ENCODE measurements at regions not wholly inside any gene's neighbourhood (a gene's known extent, or its start where the extent isn't known, plus 50 kb on each side); places are given as distances from the start of the nearest gene placed in this dataset.

- DNase-seq: no peak
Measured at GRCh38 chr13:74329962-74330361, 195.8 kb upstream of the KLF12 start.

DNA sequence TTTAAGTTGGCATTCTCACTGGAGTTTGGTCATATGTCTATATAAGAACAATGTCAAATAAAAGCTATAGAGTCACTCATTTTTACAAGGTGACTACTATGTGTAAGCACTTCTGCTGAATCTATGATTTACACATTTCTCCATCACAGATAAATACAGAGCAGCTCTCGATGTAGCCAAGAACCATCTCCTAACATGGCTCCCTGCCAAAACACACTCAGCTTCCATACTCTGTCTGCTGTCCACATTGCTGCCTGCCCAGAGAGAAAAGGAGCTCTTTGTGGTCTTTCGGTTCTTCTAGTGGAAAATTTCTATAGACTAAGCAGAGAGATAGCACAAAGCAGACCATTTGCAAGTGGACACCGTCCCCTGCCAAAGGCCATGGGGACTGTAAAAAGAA lies 190.9 kb upstream of the KLF12 start:
- no peak for DNase-seq

GRCh38 chr13:74324338-74324737 lies 190.1 kb upstream of the KLF12 start:
- no peak for DNase-seq

GRCh38 chr13:74322562-74322961 lies 188.4 kb upstream of the KLF12 start:
- DNase-seq: no peak

DNA sequence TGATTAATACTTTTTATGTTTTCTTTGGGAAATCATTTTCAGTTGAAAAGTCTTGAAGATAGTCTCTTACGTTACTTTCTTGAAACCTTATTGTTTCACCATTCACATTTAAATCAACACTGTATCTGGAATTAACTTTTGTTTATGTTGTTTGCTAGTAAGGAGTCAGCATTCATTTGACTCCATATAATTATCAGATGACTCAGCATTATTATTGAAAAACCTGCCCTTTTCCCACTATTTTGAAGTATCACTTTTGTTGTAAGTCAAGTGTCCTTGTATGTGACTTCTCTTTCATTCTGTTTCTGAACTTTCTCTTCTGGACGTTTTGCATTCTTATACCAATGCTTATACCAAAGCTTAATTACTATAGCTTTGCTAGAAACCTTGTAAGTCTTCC lies 186.1 kb upstream of the KLF12 start:
- no peak for DNase-seq

- no peak for DNase-seq
Measured at GRCh38 chr13:74316547-74316946, 182.3 kb upstream of the KLF12 start.

DNA sequence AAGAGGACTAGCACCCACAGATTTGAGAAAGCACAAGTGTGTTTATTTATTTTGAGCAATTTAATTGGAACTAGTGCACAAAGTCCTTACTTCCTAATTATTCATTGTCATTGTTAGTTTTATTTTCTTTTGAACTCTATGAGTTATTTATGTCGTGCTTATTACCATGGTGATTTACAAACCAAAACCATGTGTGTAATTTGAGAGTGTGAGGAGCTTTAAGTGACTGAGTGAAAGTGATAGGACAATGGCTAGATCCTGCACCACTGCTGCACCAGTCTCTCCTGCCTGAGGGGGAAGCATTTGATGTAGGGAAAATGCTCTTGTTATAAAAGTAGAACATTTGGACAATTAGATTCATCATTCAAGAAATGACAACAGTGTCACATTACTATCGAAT lies 172.3 kb upstream of the KLF12 start:
- DNase-seq: no peak

DNA sequence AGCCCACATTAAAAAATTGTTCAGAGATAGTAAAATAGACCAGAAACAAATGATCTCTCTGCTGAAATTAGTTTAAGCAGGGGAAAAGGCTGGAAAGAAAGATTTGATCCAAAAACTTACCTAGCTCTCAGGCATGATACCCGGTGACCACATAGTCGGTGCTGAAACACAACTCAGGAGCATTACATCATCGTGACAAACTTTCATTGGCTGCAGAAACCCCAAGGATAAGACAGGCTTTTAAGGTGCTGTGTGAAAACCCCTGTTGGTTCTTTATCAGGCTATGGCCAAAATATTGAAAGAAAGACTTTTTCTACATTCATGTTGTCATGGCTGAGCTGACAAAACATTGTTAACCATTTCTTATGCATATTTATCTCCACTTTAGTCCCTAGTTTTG lies 171.7 kb upstream of the KLF12 start:
- no peak for DNase-seq

GRCh38 chr13:74301258-74301935 lies 167.2 kb upstream of the KLF12 start:
- no peak for DNase-seq

DNA sequence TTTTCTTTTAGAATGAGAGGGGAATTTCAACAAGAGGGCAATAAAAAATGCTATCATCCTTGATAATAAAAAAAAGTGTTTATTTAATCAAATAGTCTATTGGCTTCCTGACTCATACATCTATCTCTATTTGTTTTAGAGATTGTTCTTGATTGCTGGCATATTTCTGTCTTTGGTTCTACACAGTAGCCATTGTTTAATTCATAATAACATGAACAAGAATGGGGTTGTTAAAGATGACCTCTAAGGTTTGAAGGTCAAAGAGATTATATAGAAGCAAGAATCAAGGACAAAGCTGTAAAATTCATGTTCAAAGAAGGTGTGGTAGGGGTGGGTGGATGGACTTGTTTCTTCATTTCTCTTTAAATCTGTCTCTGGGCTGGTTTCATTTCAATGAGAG lies 166.0 kb upstream of the KLF12 start:
- no peak for DNase-seq

GRCh38 chr13:74299721-74300120 lies 165.5 kb upstream of the KLF12 start:
- no peak for DNase-seq

- no peak for DNase-seq
Measured at GRCh38 chr13:74298923-74299322, 164.7 kb upstream of the KLF12 start.

GRCh38 chr13:74289861-74290773 lies 155.9 kb upstream of the KLF12 start:
- peak; percentile 59 for DNase-seq

GRCh38 chr13:74289107-74289506 lies 154.9 kb upstream of the KLF12 start:
- DNase-seq: no peak

GRCh38 chr13:74288361-74288911 lies 154.2 kb upstream of the KLF12 start:
- peak; percentile 37 for DNase-seq

DNA sequence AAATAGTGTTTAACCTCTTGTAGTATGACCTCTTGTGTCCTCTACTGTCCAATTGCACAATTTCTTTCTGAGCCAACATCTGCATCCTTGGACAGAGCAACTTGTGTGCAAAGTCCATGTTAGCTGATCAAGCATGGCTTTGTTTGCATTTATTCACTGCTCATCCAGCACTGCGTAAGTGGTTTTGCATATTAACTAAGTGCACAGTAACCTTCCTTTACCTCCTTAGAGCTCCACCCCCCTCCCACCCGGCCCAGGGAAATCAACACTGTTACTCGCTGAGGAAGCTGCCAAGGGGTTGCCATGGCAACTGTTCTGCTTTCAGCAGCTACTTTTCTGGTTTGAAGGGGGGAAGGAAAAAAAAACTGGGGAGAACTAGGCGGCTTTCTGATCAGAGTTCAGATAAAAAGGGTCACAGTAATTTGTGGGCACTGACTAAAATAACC lies 153.5 kb upstream of the KLF12 start:
- DNase-seq: peak; percentile 95

DNA sequence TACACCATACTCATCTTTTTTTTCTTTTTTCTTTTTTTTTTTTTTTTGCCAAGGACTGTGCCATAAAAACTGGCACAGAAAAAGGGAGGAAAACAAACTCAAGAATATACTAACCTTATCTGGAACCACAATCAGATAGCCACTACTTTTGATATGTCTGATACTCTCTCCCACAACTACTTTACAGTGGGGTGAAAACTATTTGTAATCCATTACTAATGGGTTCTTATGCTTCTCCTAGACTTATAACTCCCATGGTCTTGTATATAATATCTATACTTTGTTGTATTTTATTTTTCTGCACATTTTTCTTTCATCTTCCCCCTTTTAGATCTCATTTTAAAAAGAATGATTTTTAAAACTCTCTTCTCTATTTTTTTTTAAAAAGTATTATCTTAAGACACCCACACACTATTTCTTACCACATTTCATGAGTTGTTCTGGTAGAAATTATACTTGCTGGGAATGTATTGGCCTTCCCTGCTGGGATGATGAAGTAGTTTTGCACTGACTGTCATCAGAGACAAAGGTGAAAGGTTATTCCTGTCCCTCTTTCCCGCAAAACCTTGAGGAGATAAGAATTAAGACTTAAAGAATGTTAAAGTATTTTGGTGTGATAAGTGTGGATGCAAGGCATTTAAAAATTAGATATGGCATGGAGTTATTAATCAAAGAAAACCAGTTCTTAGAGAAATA lies 146.7 kb upstream of the KLF12 start:
- DNase-seq: no peak

DNA sequence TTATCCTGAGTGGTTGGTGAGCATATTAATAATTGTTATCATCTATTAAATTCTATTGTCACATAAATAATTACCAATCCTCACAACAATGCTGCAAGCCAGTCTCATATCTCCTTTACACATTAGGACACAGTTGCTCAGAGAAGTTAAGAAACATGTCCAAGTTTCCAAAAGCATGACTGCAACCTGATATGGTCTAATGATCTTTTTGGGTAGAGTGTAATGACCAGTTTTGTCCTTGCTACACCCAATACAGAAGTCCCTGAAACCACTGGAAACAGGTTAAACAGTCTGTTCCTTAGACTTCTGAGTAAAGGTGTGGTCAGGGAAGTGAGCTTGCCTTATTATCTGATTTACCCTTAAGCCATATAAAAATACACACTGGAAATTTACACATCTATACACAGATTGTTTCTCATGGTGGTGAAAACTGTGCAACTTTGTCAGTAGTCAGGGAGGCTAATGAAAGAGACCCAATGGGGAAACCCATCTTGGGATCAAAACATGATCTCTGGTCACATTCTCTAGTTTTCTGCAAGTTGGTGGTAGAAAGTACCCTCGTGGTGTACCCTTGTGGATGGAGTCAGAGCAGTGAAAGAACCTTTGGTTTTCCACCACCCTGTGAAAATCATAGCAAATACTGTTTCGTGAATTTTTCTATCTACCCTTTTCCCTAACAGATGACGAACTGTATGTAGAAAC lies 146.0 kb upstream of the KLF12 start:
- no peak for DNase-seq

DNA sequence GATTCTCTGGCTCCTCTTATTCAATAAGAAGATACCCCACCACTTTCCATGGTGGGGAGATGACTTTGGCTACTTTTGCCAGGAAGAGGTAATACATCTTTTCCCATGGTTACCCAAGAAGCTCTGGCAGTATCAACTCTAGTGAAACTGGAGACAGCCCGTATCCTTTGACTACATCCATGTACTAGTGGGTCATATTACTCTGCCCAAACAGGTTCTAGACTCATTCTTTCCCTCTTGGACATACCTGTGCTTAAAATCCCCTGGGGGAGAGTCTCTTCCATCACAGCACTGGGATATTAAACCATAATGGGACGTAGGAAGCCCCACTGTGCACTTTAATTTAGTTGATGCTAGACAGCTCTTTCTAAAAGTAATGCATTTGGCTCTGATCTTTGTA lies 144.7 kb upstream of the KLF12 start:
- no peak for DNase-seq

DNA sequence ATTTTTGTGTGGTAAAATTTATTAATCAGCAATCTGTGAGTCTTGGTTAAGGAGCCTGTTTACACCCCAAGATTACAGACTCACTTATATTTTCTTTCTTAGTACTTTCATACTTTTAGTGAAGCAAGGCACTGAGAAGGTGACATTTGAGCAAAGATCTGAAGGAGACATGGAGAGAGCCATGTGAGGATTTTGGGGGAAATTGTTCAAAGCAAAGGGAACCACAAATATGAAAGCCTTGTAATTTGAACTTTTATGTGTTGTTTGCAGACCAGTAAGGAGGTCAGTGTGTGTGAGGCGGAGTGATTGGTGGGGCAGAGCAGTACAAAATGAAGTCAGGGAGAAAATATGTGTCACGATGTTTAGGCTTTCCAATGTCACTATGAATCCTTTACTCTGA lies 140.7 kb upstream of the KLF12 start:
- DNase-seq: no peak

GRCh38 chr13:74273581-74273980 lies 139.4 kb upstream of the KLF12 start:
- DNase-seq: no peak

GRCh38 chr13:74272826-74273225 lies 138.6 kb upstream of the KLF12 start:
- no peak for DNase-seq

- DNase-seq: no peak
Measured at GRCh38 chr13:74270018-74270417, 135.8 kb upstream of the KLF12 start.

All from CD4-positive, alpha-beta T cell treated with Interleukin-6 for 4 hours (primary cell).